Upper lobe of left lung (tissue), 6 donors: ENCODE measurements at regions not wholly inside any gene's neighbourhood (a gene's known extent, or its start where the extent isn't known, plus 50 kb on each side); places are given as distances from the start of the nearest gene placed in this dataset.
"Not testable (repeated sequence)": the region's sequence is repeated elsewhere in the genome, so short reads cannot be mapped to it uniquely, and the experiment has no call there.

Experiments
- ATAC-seq, 2 donors: fragments of 200-7000 bp; cut with Tn5 transposase; one replicate each; pipeline ENCODE4 v1.9.1; 2022; ENCODE audit warnings: mild to moderate bottlenecking in 2 of 2, moderate library complexity in 2 of 2; ENCODE audit not compliant: low FRiP score in 2 of 2
- DNase-seq, 2 donors: peaks; one replicate each; pipeline ENCODE4 v3.0.0-alpha.2; 2019 to 2020
- H3K27ac ChIP-seq, 4 donors: fragments of 200-600 bp; sonication (generic); one replicate each; pipeline ENCODE4 v1.5.1; 2016 to 2019
- H3K27me3 ChIP-seq, 4 donors: fragments of 200-600 bp; sonication (generic); one replicate each; pipeline ENCODE4 v1.5.1; 2017 to 2019
- H3K36me3 ChIP-seq, 4 donors: fragments of 200-600 bp; sonication (generic); one replicate each; pipeline ENCODE4 v1.5.1; 2016 to 2019
- H3K4me1 ChIP-seq, 4 donors: fragments of 200-600 bp; sonication (generic); one replicate each; pipeline ENCODE4 v1.5.1; 2018 to 2019
- H3K4me3 ChIP-seq, 4 donors: fragments of 200-600 bp; sonication (generic); one replicate each; pipeline ENCODE4 v1.5.1; 2017 to 2019; ENCODE audit warnings: mild to moderate bottlenecking in 2 of 4, moderate library complexity in 1 of 4
- H3K9me3 ChIP-seq, 4 donors: fragments of 200-600 bp; sonication (generic); one replicate each; pipeline ENCODE4 v1.5.1; 2018 to 2019
- CTCF ChIP-seq, 6 experiments: fragments of 450-650 bp in 4 of 6; fragments of 200-600 bp in 2 of 6; sonication (generic) in 2 of 6; IDR thresholded peaks; one replicate each; pipeline ENCODE4 v1.5.1; 2016 to 2019; ENCODE audit warnings: antibody characterized with exemption in 6 of 6
- EP300 ChIP-seq, 4 donors: sonication (generic); formaldehyde crosslinking; IDR thresholded peaks; one replicate each; pipeline ENCODE4 v1.5.1; 2017; ENCODE audit warnings: antibody characterized with exemption in 4 of 4, control low read depth in 2 of 4
- POLR2A ChIP-seq, 4 donors: fragments of 450-650 bp; IDR thresholded peaks; one replicate each; pipeline ENCODE4 v1.5.1; 2016 to 2017; ENCODE audit warnings: antibody characterized with exemption in 4 of 4, mild to moderate bottlenecking in 2 of 4
- POLR2AphosphoS5 ChIP-seq, 2 donors: sonication (generic); formaldehyde crosslinking; IDR thresholded peaks; one replicate each; pipeline ENCODE4 v1.5.1; 2017; ENCODE audit warnings: antibody characterized with exemption in 2 of 2
- WGBS, 2 donors: methylation state at CpG; one replicate each; pipeline ENCODE4 v1.1.5; 2017 to 2018; 5-methylcytosine and 5-hydroxymethylcytosine counted together
- donor health status: DM: no; HTN: no; CAD: no; lungs with moderate emphysema.
- donor health status: DM: no; HTN: yes; CAD: no; lungs with severe emphysema.

- Histone ChIP-seq H3K27me3 (no peaks in the 10 kb centered on the region), H3K9me3 (peaks cover 0 to 6% (median 0%) of the 10 kb centered on the region in 4 donors), H3K4me1 (no peaks in the 10 kb centered on the region), H3K4me3 (no peak overlapping the region), H3K36me3 (no peaks in the 10 kb centered on the region), H3K27ac (no peak overlapping the region)
- ATAC-seq: peak in 1 of 2 donors; percentile 40
- peak in 1 of 2 donors; percentile 1 for DNase-seq
- 91 to 92% methylated on average over 4 to 6 of the region's 6 CpGs for WGBS, 2 donors
- TF ChIP-seq POLR2A (IDR thresholded peaks at IDR 0.05): no peak
Observed at GRCh38 chr4:189235599-189235998, 705.1 kb upstream of the FRG1 start.

GRCh38 chr4:189236321-189236720 lies 704.4 kb upstream of the FRG1 start:
- 90 to 95% methylated on average over 8 to 28 of the region's 28 CpGs for WGBS, 2 donors
- H3K4me3 ChIP-seq, H3K27me3 ChIP-seq, ATAC-seq, H3K36me3 ChIP-seq, H3K4me1 ChIP-seq, H3K27ac ChIP-seq, H3K9me3 ChIP-seq: not testable (repeated sequence)
- DNase-seq: peak in 1 of 2 donors; percentile 79

GRCh38 chr4:189237340-189237739 lies 703.3 kb upstream of the FRG1 start:
- no peak overlapping the region for H3K4me3 ChIP-seq
- TF ChIP-seq POLR2A (IDR thresholded peaks at IDR 0.05) (no peak), CTCF (IDR thresholded peaks at IDR 0.05) (no peak), POLR2AphosphoS5 (IDR thresholded peaks at IDR 0.05) (no peak), EP300 (IDR thresholded peaks at IDR 0.05) (no peak)
- no peaks in the 10 kb centered on the region for H3K4me1 ChIP-seq
- H3K36me3 ChIP-seq: no peaks in the 10 kb centered on the region
- ATAC-seq: no peak
- DNase-seq: peak in 1 of 2 donors; percentile 29
- H3K27me3 ChIP-seq: no peaks in the 10 kb centered on the region
- no peak overlapping the region for H3K27ac ChIP-seq
- peaks cover 0 to 6% (median 0%) of the 10 kb centered on the region in 4 donors for H3K9me3 ChIP-seq
- WGBS, 2 donors: 96 to 97% methylated on average over 7 to 9 of the region's 13 CpGs

GRCh38 chr4:189255636-189256035 lies 685.0 kb upstream of the FRG1 start:
- Histone ChIP-seq H3K36me3 (no peaks in the 10 kb centered on the region), H3K4me1 (no peaks in the 10 kb centered on the region), H3K9me3 (peaks cover 0 to 5% (median 0%) of the 10 kb centered on the region in 4 donors), H3K27ac (no peak overlapping the region), H3K27me3 (no peaks in the 10 kb centered on the region), H3K4me3 (no peak overlapping the region)
- ATAC-seq (no peak), DNase-seq (no peak)
- TF ChIP-seq CTCF (IDR thresholded peaks at IDR 0.05) (no peak), POLR2A (IDR thresholded peaks at IDR 0.05) (no peak), POLR2AphosphoS5 (IDR thresholded peaks at IDR 0.05) (no peak), EP300 (IDR thresholded peaks at IDR 0.05) (no peak)
- WGBS, 2 donors: 93% methylated on average over 2 of the region's 2 CpGs

GRCh38 chr4:189261475-189261874 lies 679.2 kb upstream of the FRG1 start:
- DNase-seq: no peak
- Histone ChIP-seq H3K9me3 (peaks cover 0 to 10% (median 0%) of the 10 kb centered on the region in 4 donors), H3K4me1 (no peaks in the 10 kb centered on the region), H3K4me3 (no peak overlapping the region), H3K27ac (no peak overlapping the region), H3K27me3 (no peaks in the 10 kb centered on the region), H3K36me3 (no peaks in the 10 kb centered on the region)
- WGBS, 2 donors: 97 to 100% methylated on average over 1 of the region's 1 CpG
- ATAC-seq: no peak
- TF ChIP-seq POLR2A (IDR thresholded peaks at IDR 0.05) (no peak), POLR2AphosphoS5 (IDR thresholded peaks at IDR 0.05) (no peak), CTCF (IDR thresholded peaks at IDR 0.05) (no peak), EP300 (IDR thresholded peaks at IDR 0.05) (no peak)

GRCh38 chr4:189265515-189265914 lies 675.2 kb upstream of the FRG1 start:
- WGBS, 2 donors: 89 to 94% methylated on average over 7 of the region's 7 CpGs
- ATAC-seq (no peak), DNase-seq (no peak)
- Histone ChIP-seq H3K27me3 (no peaks in the 10 kb centered on the region), H3K4me3 (no peak overlapping the region), H3K36me3 (no peaks in the 10 kb centered on the region), H3K4me1 (no peaks in the 10 kb centered on the region), H3K9me3 (peaks cover 0 to 10% (median 0%) of the 10 kb centered on the region in 4 donors), H3K27ac (no peak overlapping the region)
- no peak for TF ChIP-seq POLR2AphosphoS5 (IDR thresholded peaks at IDR 0.05)
- no peak for TF ChIP-seq EP300 (IDR thresholded peaks at IDR 0.05)
- no peak for TF ChIP-seq POLR2A (IDR thresholded peaks at IDR 0.05)
- TF ChIP-seq CTCF (IDR thresholded peaks at IDR 0.05): no peak
